CD4-positive, alpha-beta T cell treated with Interleukin-12 subunit alpha and Interleukin-12 subunit beta, for 1 hour (primary cell): ENCODE measurements at regions not wholly inside any gene's neighbourhood (a gene's known extent, or its start where the extent isn't known, plus 50 kb on each side); places are given as distances from the start of the nearest gene placed in this dataset.

Experiments used
- DNase-seq: peaks from one replicate; pipeline ENCODE4 v3.0.0-alpha.2; 2020

DNA sequence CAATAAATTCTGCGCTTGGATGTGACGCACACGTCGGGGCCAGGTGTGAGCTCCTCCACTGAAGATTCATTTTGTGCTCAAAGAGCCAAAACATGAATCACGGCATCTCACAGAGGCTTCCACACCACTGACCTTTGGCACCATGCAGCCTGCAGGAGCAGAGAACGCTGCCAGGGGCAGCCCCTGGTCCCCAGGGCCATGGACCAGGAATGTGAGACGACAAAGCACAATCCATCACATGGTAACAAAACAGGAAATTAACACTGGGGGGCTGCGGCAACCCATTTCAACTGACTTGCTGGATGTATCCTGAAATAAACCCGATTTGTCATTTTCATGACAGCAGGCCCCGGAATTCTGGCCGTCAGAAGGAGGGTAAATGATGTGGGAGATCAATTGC lies 167.5 kb upstream of the IGF1R start:
- DNase-seq: no peak

DNA sequence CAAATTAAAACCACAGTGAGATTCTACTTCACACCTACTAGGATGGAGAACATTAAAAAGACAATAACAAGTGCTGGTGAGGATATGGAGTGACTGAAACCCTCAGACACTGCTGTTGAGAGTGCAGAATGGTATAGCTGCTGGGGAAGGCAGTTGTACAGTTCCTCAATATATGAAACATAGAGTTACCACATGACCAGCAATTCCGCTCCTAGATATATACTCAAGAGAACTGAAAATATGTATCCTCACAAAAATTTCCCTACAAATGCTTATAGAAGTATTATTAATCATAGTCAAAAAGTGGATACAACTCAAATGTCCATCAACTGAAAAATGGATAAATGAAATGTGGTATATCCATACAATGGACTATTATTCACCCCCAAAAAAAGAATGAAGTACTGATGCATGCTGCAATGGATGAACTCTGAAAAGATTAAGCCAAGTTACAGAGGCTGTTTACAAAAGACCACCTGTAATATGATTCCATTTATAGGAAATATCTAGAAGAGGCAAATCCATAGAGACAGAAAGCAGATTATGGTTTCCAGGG lies 164.7 kb upstream of the IGF1R start:
- no peak for DNase-seq

DNA sequence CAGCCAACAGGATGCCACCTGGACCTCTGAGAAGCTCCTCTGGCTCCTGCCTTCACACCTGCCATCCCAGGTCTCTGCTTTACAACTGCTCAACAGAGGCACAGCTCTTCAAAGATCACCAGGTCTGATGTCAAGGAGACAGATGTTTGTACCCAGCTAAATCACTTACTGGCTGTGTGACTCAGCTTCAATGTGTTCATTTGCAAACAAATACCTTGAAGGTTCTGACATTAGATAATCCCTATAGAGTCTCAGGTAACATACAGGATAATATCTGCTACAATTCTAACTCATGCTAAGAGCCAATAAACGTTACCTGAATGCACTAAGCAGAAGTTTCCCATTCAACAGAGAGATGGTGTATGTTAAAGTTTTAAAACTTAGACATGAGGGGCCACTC lies 163.4 kb upstream of the IGF1R start:
- DNase-seq: no peak

DNA sequence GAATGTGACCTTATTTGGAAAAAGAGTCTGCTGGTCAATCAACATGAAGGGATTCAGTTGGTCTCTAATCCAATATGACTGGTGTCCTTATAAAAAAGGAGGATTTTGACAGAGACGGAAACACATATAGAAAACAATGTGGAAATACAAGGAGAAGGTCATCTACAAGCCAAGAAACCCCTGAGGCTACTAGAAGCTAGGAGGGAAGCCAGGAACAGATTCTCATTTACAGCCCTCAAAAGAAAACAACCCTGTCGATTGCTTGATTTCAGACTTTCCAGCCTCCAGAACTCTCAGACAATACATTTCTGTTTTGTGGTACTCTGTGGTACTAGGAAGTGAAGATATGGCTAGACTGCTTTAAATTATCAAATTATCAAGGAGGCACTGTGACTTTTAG lies 162.9 kb upstream of the IGF1R start:
- DNase-seq: no peak

DNA sequence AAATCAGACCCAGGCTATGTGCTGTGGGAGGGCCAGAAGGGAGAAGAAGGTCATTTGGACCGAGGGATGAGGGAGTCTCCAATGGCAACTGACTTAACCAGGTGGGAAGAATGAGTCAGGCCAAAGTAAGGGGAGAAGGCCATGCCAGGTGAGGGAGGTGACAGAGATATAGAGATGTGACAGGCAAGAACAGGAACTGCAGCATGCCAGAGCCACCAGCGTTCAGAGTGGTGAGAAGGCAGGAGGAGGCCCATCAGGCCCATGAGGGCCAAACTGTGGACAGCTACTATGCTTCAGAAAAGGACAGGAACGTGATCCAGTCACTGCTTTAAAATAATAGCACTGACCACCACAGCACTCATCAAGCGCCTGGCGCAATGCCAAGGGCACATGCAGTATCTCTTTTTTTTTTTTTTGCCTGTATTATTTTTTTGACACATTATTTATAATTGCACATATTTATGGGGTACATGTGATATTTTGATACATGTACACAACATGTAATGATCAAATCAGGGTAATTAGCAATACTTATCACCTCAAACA lies 154.3 kb upstream of the IGF1R start:
- no peak for DNase-seq

DNA sequence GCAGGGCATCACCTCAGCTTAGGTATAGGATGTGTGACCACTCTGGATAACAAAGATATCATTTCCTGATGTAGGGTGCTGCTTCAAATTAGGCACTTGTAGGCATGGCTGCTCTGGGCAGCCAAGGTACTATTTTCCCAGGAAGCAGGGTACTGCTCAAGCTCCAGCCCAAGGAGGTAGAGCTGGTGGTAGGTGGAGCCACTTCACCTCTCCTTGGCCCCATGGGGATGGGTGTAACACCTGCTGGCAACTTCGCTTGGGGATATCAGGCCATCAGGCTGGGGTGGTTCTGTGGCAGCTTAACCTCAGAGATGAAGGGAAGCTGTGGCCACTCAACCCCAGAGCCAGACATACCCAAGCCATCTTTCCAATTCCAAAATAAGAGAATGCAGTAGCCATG lies 147.1 kb upstream of the IGF1R start:
- no peak for DNase-seq

DNA sequence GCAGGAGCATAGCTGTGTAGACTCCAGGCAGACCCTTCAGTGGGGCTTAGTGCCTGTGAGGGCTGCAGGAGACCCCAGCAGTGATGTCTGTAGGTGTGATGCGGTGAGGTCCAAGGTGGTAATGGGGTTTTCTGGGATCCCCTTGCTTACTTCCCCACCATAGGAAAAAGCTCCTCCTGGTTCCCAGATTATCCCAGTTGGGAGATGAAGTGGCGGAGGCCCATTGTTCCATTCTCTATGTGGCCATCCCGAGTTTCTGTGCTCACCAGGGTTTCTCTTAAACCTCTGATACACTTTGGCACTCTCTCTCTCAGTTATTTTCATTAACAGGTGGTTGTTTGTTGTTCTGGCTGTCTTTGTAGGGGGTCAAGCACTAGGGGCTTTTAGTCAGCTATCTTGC lies 146.7 kb upstream of the IGF1R start:
- DNase-seq: no peak

DNA sequence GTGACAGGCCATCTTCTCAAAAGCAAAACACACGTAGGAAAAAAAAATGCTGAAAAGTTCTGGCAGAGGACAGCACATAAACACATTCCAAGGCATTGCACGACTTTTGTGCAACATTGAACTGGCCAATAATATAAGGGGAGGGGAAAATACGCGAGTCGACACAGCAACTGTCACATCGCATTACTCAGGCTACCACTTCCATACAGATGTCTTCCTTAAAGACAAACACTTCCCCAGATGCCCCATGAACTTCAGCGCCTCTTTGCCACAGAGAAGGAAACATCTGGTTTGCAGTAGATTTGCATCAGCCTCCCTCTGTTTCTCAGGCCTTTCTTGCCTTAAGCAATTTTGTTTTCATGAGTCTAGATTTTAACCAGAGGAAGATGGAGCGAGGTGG lies 144.4 kb upstream of the IGF1R start:
- DNase-seq: no peak

DNA sequence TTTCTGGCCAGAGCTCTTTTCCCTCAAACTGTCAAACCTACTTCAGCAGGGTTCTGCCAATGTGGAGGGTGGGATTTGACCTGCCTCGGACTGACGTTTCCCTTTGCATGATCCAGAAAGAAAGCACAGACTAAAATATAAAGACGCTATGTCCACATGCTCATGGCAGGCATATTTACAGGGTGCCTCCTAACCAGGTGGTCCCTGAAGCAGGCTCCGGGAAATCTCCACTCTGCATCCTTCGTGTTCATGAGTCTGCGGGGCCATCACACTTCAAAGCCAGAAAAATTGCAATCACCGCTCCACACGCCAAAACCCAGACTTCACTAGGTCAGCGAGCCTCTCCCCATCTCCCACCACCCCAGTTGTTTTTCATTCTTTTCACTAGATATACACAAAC lies 143.3 kb upstream of the IGF1R start:
- DNase-seq: no peak

DNA sequence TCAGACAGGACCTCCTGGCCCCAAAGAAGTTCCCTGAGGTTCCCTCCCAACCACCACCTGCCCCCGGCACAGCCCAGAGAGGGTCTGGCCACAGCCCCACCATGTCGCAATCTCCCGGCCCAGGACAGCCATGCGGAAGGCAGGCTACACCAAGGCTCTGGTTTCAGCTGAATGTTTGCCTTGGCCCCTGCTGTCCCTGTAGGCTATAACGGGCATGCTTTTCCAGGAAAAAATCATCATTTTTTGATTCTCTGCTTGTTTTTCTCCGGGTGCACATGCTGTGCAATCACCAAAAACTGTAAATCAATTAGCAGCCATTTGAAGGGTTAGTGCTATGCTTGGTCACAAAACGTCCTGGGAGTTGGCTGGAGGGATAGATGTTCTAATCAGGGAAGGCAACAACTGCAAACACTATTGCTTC lies 142.7 kb upstream of the IGF1R start:
- no peak for DNase-seq

DNA sequence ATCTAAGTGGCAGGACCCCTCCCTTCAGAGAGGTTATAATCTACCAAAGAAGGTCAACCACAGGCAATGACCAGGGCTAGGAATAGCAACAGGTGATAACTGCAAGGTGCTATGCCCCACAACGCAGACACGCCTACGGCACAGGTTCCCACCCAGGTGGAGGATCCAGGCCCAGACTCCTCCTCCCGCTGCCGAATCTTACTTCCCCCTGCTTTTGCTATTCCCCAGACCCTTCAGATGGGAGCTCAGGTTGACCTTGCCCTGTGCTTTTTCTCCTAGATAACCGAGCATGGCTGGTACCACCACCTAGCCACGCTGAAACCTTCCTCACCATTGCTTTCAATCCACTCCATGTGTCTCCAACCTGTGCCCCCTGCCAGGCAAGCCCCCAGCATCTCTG lies 142.2 kb upstream of the IGF1R start:
- DNase-seq: no peak

DNA sequence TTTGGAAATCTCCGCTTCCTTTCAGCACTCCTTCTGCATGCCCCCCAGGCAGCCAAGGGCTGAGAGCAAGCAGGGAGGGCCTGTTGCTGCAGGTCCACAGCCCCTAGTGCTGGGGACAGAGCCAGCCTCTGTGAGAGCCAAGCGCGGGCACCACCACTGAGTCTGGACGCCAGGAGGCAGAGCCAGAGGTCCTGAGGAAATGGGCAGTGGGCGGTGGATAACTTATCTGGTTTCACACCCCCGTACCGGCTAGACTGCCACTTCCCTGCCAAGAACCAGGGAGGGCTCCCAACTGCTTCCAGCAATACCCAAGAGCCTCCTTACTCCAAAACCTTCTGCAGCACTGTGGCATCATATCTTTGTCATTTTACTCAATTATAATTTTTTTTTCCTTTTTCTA lies 141.6 kb upstream of the IGF1R start:
- no peak for DNase-seq

DNA sequence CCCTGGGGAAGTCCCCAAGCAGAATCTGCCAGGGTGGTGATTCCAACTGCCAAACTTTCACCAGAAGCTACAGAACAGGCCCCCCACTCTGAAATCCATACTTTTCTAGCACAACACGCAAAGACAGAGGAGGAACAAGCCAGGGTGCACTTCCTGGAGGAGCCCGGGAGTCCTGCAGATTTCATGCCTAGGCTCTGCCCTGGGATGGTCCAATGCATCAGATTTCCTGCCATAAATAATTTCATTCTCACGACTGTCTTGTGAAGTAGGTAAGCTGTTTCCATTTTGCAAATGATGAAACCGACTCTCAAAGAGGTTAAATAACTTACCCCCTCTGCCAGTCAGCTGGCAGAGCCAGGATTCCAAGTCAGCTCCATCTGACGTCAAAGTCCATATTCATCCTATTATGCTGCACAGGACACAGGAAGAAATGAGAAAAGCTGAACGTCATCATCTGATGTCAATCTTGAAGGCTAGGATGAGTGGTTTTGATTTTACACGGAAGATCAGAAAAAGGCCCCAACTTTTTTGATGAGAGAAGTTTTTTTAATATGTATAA lies 134.8 kb upstream of the IGF1R start:
- no peak for DNase-seq

DNA sequence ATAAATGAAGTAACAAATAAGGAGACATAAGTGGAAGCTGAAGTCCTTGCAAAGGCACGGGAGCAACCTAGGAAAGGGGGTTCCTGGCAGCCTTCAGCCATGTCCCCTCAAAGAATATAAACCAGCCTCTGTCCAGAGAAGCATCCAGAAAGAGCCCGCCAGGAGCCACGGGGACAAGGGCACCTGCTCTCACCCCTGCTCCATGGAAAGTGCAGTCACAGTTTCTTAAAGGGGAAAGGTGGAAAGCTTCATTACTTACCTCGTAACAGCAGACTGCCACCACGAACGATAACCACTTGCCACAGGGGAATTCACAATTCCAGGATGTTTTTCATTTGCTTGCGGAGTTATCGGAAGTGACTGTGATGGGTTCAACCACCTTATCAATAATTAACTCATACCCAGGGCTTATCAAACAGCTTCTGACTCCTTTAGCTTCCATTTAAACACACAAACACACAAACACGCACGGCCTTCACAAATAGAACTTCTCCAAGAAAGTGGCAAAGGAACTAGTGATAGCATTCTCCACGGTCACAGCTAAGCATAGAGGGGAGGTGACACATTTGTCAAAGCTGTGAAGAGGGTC lies 134.2 kb upstream of the IGF1R start:
- no peak for DNase-seq

DNA sequence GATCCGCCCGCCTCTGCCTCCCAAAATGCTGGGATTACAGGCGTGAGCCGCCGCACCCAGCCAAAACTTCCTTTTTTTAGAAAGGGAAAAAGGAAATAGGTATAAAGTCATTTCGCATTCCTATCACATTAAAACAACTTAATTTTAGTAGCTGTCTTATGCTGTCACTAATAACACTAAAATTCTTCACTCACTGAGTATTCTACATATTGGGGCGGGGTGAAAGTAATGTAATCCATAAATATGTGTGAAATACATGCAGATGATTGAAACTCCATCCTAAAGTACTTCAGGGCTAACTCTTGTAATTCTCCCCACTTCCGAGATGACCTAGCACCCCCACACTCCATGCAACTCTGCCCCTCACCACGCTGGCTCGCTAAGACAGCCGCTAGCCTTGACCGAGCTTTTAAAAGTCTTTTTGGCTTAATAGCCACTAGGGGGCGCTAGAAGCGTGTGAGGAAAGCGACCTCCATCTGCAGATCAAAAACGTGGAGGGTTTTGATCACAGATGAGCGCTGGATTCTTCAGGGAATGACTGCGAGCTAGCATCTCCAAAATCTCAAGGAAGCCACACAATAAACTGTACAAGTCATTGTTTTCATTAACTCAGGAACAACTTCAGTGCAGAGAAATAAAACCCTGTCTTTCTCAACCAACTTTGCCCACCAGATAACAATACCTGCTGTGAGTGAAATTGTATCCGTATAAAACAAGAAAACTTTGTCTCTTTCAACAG lies 129.3 kb upstream of the IGF1R start:
- DNase-seq: peak; percentile 55

DNA sequence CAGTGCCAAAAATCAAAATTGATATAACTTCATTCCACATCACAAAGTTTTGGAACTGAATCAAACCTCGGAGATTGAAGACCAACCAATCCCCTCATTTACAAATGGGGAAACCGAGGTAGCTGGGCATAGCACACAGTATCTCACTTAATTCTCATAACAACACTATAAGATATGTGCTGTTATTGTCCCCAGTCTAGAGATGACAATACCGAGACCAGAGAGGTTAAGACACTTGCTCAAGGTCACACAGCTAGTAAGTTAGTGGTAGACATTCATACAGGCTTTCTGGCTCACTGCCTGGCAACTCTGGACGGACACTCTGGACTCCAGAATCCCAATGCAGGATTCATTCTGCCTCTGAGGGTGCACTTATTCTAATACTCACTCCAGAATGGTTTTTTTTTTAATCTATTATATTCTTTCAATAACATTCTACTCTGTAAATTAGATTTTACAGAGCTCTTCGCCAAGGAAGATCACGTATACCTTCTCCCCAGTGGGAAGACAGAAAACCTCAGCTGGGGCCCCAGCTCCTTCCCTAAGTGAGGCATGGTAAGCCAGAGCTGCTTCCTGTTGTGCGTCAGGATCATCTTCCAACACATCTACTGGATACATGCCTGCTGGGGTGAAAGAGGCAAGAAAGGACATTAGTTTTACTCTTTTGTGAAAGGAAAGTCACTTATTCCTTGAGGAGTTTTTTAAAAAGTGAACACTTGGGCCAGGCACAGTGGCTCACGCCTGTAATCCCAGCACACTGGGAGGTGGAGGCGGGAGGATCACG lies 128.4 kb upstream of the IGF1R start:
- no peak for DNase-seq

DNA sequence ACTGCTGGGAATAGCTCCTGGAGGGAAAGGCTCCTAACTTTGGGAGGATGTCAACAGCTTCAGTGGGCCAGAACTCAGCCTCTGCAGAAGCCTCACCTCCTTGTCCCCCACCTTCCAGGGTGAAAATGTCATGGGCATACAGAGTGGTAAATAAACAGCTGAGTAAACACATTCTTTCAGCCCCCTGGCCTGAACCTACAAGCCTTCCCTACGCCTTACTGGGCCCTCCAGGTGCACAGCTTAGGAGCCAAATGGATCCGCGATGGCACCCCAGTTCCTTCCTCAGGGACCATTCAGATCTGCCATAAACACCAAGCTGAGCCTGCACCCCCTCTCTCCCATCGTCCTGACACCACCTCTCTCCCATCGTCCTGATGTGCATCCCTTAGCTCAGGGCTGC lies 126.2 kb upstream of the IGF1R start:
- DNase-seq: no peak

DNA sequence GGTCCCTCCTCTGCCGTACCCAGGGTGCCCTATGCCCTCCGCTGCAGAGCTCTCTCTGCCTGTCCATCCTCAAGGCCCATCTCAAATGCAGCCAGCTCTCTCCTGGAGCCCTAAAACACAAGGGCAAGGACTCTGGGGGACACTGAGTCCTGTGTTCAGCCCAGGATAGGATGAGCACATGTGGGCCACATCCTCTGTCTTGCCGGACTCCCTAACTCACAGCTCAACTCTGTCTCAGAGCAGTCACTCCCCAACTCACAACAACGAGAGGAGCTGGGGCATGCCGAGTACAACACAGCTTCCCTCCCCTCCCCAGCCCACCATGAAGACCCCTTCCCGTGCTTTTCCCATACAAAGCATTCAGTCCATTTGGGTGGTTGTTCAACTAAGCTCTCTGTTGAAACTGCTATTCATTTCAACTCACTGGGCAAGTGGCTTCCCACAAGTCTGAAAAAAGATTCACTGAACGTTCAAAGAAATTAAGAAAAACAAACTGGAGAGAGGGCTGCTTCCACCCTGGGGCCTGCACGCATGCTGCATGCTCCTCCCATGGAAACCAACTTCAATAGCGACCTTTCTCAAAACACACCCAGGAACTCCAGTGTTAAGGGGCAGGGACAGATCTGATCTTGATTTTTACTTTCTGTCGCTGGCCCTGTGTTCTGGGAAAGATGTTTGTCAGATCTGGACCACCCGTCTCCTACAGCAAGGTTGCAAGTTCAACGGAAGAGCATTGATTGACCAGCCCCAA lies 124.3 kb upstream of the IGF1R start:
- no peak for DNase-seq

DNA sequence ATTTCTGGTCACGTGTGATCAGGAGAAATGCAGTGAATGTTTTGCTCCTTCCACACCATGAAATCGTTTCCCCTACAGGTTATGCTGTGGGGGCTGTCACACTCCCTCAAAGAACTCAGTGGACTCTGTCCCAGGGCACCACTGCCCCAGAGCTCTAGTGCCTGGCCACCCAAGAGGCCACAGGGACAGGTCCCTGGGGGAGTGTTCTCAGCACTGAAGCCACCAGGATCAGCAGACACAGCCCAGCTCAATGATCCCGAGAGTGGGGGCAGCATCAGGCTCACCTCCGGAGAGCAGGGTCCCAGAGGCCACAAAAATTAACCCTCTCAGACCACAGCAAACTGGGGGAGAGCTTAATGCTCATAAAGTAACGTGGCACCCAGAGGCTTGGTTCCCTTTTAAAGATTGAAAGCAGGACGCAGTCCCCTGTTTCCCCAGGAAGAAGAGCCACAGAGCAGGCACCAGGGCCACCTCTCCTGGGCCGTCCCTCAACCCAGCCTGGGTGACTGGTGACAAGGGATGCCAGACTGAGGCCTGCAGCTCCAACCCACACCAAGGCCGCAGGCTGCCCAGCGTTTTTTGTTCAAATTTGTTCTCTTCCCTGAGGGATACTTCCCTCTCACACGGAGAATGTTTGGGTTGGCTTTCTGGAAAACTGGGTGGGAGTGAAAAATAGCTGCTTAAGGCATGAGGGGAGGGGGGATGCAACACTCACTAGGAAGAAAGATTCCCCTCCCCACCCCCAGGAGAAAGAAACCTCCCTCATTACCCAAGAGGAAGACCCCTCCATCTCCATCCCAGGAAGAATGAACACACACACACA lies 123.3 kb upstream of the IGF1R start:
- DNase-seq: no peak

DNA sequence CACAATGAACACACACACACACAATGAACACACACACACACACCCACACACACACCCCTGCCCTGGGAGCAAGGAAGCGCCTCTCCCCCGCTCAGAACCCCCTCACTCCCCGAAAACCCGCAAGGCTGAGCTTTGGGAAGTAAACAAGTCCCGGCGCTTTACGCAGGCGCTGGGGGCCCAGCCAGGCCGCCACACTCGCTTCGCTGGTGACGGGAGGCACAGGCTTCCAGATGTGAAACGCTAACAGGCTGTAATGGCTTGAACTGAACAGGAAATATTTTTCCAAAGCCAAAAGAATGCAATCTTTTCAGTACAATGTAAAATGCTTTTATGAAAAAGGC lies 122.7 kb upstream of the IGF1R start:
- no peak for DNase-seq

DNA sequence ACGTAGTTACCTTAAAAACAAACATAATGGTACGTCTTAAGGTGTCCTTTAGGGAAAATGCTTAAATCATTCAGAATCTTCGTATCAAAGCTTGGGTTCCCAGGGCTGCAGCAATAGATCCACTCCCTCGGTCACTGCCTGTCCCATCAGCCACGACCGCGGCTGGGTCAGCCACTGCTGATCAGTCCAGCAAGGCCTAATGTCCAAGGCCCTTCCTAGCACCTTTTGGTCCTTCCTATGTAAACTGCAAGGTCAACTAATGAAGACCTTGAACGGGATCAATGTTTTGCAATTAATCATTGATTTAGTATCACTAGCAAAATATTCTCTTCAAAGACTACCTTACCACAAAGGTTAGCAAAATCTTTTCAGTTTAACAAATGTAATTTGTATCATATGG lies 122.2 kb upstream of the IGF1R start:
- DNase-seq: no peak
